ENCODE measurements at regions not wholly inside any gene's neighbourhood (a gene's known extent, or its start where the extent isn't known, plus 50 kb on each side); places are given as distances from the start of the nearest gene placed in this dataset.
A peak's percentile ranks its signal among the peaks of the same experiment; 100 is the strongest.

- DNase-seq (ENCODE audit: insufficient read length, low spot score), result no peak
- FAIRE-seq, result no peak
- TF ChIP-seq CTCF (IDR thresholded peaks at IDR 0.05; ENCODE audit: insufficient read depth, missing control alignments), result no peak
Measured at GRCh38 chr5:174314261-174314660, 268.8 kb downstream of the NSG2 start.

- no peak for FAIRE-seq
- DNase-seq (ENCODE audit: insufficient read length, low spot score), result no peak
- TF ChIP-seq CTCF (IDR thresholded peaks at IDR 0.05; ENCODE audit: insufficient read depth, missing control alignments), result no peak
Measured at GRCh38 chr5:174315471-174315870, 270.0 kb downstream of the NSG2 start.

- no peak for TF ChIP-seq CTCF (IDR thresholded peaks at IDR 0.05; ENCODE audit: insufficient read depth, missing control alignments)
- no peak for FAIRE-seq
- no peak for DNase-seq (ENCODE audit: insufficient read length, low spot score)
Measured at GRCh38 chr5:174315871-174316270, 270.4 kb downstream of the NSG2 start.

- DNase-seq (ENCODE audit: insufficient read length, low spot score) (no peak), FAIRE-seq (no peak)
- no peak for TF ChIP-seq CTCF (IDR thresholded peaks at IDR 0.05; ENCODE audit: insufficient read depth, missing control alignments)
Measured at GRCh38 chr5:174316326-174316725, 270.8 kb downstream of the NSG2 start.

- peak; percentile 40 for DNase-seq (ENCODE audit: insufficient read length, low spot score)
- TF ChIP-seq CTCF (IDR thresholded peaks at IDR 0.05; ENCODE audit: insufficient read depth, missing control alignments), result peak; percentile 99
- FAIRE-seq, result no peak
Measured at GRCh38 chr5:174317256-174317894, 271.9 kb downstream of the NSG2 start.

GRCh38 chr5:174318578-174318977, 273.1 kb downstream of the NSG2 start:
- DNase-seq (ENCODE audit: insufficient read length, low spot score), result no peak
- TF ChIP-seq CTCF (IDR thresholded peaks at IDR 0.05; ENCODE audit: insufficient read depth, missing control alignments), result no peak
- no peak for FAIRE-seq

- FAIRE-seq, result no peak
- TF ChIP-seq CTCF (IDR thresholded peaks at IDR 0.05; ENCODE audit: insufficient read depth, missing control alignments), result no peak
- DNase-seq (ENCODE audit: insufficient read length, low spot score), result no peak
Measured at GRCh38 chr5:174319551-174319950, 274.0 kb downstream of the NSG2 start.

All from D721Med (cell line).